Neural progenitor cell (in vitro differentiated cells): ENCODE measurements at regions not wholly inside any gene's neighbourhood (a gene's known extent, or its start where the extent isn't known, plus 50 kb on each side); places are given as distances from the start of the nearest gene placed in this dataset.

Experiments
- DNase-seq: peaks from one replicate; pipeline ENCODE4 v3.0.0-alpha.2; 2016; ENCODE audit warnings: low spot score
- H2AFZ ChIP-seq: fragments of 200-600 bp; sonication (generic); replicated peaks from 2 replicates; pipeline ENCODE4 v1.6.1; 2016; ENCODE audit warnings: antibody characterized with exemption
- H3F3A ChIP-seq: fragments of 200-600 bp; sonication (generic); 2 replicates; pipeline ENCODE4 v1.6.1; 2016; ENCODE audit warnings: antibody characterized with exemption, low read depth
- H3K27ac ChIP-seq: fragments of 200-600 bp; sonication (generic); 2 replicates; pipeline ENCODE4 v1.5.1; 2016; ENCODE audit warnings: mild to moderate bottlenecking
- H3K27me3 ChIP-seq: fragments of 200-600 bp; sonication (generic); 2 replicates; pipeline ENCODE4 v1.6.1; 2016; ENCODE audit warnings: mild to moderate bottlenecking, moderate library complexity
- H3K36me3 ChIP-seq: fragments of 200-600 bp; sonication (generic); 2 replicates; pipeline ENCODE4 v1.5.1; 2016
- H3K4me1 ChIP-seq: fragments of 200-600 bp; sonication (generic); 2 replicates; pipeline ENCODE4 v1.6.1; 2016; ENCODE audit warnings: mixed run types
- H3K4me2 ChIP-seq: fragments of 200-600 bp; sonication (generic); 2 replicates; pipeline ENCODE4 v1.6.1; 2016
- H3K4me3 ChIP-seq: fragments of 200-600 bp; sonication (generic); 2 replicates; pipeline ENCODE4 v1.5.1; 2016
- H3K79me2 ChIP-seq: fragments of 200-600 bp; sonication (generic); 2 replicates; pipeline ENCODE4 v1.6.1; 2016; ENCODE audit warnings: low read depth
- H3K9ac ChIP-seq: fragments of 200-600 bp; sonication (generic); 2 replicates; pipeline ENCODE4 v1.6.1; 2016
- H3K9me3 ChIP-seq: fragments of 200-600 bp; sonication (generic); 2 replicates; pipeline ENCODE4 v1.5.1; 2016; ENCODE audit warnings: low read depth
- H4K20me1 ChIP-seq: fragments of 200-600 bp; sonication (generic); 2 replicates; pipeline ENCODE4 v1.6.1; 2016; ENCODE audit warnings: low read depth
- H3K27ac Mint-ChIP-seq: 3 replicates; pipeline ENCODE4 v1.8.0; 2021; ENCODE audit warnings: mixed read lengths
- H3K27me3 Mint-ChIP-seq: 2 replicates; pipeline ENCODE4 v1.8.0; 2022; ENCODE audit warnings: low read depth, mild to moderate bottlenecking, inconsistent platforms, moderate library complexity, mixed read lengths; ENCODE audit not compliant: insufficient read depth
- H3K36me3 Mint-ChIP-seq: 3 replicates; pipeline ENCODE4 v1.8.0; 2021; ENCODE audit warnings: mixed read lengths
- H3K4me1 Mint-ChIP-seq: 3 replicates; pipeline ENCODE4 v1.8.0; 2021; ENCODE audit warnings: mixed read lengths
- H3K4me3 Mint-ChIP-seq: 3 replicates; pipeline ENCODE4 v1.8.0; 2021; ENCODE audit warnings: mild to moderate bottlenecking, moderate library complexity, mixed read lengths
- H3K9me3 Mint-ChIP-seq: 3 replicates; pipeline ENCODE4 v1.8.0; 2020; ENCODE audit warnings: mixed read lengths
- EZH2 ChIP-seq: fragments of 200-600 bp; sonication (generic); IDR thresholded peaks from 2 replicates; pipeline ENCODE4 v1.6.1; 2017; ENCODE audit warnings: antibody characterized with exemption, mild to moderate bottlenecking, moderate library complexity
- EZH2phosphoT487 ChIP-seq: fragments of 200-600 bp; sonication (generic); IDR thresholded peaks from 2 replicates; pipeline ENCODE4 v1.6.1; 2017; ENCODE audit warnings: antibody characterized with exemption
- TF ChIP-seq, protein P1 (sequence below): fragments of 200-600 bp; sonication (generic); IDR thresholded peaks from 2 replicates; pipeline ENCODE4 v1.5.1; 2017; ENCODE audit warnings: antibody characterized with exemption, mild to moderate bottlenecking

DNA sequence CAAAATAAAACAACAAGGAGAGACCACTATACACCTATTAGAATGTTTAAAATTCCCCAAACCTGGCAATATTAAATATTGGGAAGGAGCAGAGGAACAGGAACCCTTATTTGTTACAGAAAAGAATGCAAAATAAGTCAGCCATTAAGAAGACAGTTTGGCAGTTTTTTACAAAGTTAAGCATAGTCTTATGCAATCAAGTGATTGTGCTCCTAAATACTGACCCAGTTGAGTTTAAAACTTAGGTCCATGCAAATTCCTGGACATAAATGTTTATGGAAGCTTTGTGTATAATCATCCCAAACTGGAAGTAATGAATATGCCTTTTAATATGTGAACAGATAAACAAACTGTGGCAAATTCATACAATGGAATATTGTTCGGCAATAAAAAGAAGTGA, 72.9 kb upstream of the RGS4 start:
- H3K27me3 ChIP-seq: no peaks in the 10 kb centered on the region
- Mint-ChIP-seq H3K36me3 (no peaks in the 10 kb centered on the region), H3K9me3 (no peaks in the 10 kb centered on the region), H3K27ac (no peak overlapping the region), H3K4me3 (no peak overlapping the region), H3K27me3 (no peaks in the 10 kb centered on the region), H3K4me1 (no peaks in the 10 kb centered on the region)
- H3K79me2 ChIP-seq: no peaks in the 10 kb centered on the region
- H3K4me3 ChIP-seq: no peak overlapping the region
- H2AFZ ChIP-seq: no peak overlapping the region
- no peak overlapping the region for H3K9ac ChIP-seq
- no peak for DNase-seq
- H3K4me1 ChIP-seq: no peaks in the 10 kb centered on the region
- H3F3A ChIP-seq: no peaks in the 10 kb centered on the region
- no peak overlapping the region for H3K4me2 ChIP-seq
- no peaks in the 10 kb centered on the region for H4K20me1 ChIP-seq
- H3K36me3 ChIP-seq: no peaks in the 10 kb centered on the region
- H3K27ac ChIP-seq: no peak overlapping the region
- H3K9me3 ChIP-seq: no peaks in the 10 kb centered on the region
- TF ChIP-seq EZH2phosphoT487 (no peak), EZH2 (no peak)
- TF ChIP-seq, protein P1, sequence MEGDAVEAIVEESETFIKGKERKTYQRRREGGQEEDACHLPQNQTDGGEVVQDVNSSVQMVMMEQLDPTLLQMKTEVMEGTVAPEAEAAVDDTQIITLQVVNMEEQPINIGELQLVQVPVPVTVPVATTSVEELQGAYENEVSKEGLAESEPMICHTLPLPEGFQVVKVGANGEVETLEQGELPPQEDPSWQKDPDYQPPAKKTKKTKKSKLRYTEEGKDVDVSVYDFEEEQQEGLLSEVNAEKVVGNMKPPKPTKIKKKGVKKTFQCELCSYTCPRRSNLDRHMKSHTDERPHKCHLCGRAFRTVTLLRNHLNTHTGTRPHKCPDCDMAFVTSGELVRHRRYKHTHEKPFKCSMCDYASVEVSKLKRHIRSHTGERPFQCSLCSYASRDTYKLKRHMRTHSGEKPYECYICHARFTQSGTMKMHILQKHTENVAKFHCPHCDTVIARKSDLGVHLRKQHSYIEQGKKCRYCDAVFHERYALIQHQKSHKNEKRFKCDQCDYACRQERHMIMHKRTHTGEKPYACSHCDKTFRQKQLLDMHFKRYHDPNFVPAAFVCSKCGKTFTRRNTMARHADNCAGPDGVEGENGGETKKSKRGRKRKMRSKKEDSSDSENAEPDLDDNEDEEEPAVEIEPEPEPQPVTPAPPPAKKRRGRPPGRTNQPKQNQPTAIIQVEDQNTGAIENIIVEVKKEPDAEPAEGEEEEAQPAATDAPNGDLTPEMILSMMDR: no peak

DNA sequence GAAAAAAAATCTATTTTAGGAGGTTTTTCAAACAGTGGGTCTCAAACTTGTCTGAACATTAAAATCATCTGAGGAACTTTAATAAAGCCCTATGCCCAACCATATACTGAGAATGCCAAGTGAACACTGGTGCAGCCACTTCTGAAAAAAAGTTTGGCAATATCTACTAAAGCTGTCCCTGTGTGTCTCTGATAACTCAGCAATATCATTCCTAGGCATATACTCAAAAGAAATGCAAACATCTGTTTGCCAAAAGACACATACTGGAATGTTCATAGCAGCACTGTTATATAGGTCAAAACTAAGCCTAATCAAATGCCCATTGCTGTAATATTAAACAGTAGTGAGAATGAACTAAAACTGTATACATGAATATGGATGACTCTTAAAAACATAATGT, 74.2 kb upstream of the RGS4 start:
- Histone ChIP-seq H3K9ac (no peak overlapping the region), H3K79me2 (no peaks in the 10 kb centered on the region), H2AFZ (no peak overlapping the region), H3K27ac (no peak overlapping the region), H3K27me3 (no peaks in the 10 kb centered on the region), H3K9me3 (no peaks in the 10 kb centered on the region), H3K4me2 (no peak overlapping the region), H3K36me3 (no peaks in the 10 kb centered on the region), H3F3A (no peaks in the 10 kb centered on the region), H3K4me1 (no peaks in the 10 kb centered on the region), H3K4me3 (no peak overlapping the region), H4K20me1 (no peaks in the 10 kb centered on the region)
- Mint-ChIP-seq H3K27ac (no peak overlapping the region), H3K4me3 (no peak overlapping the region), H3K4me1 (no peaks in the 10 kb centered on the region), H3K36me3 (no peaks in the 10 kb centered on the region), H3K9me3 (no peaks in the 10 kb centered on the region), H3K27me3 (no peaks in the 10 kb centered on the region)
- no peak for TF ChIP-seq EZH2
- TF ChIP-seq, protein P1: no peak
- no peak for TF ChIP-seq EZH2phosphoT487
- DNase-seq: no peak

DNA sequence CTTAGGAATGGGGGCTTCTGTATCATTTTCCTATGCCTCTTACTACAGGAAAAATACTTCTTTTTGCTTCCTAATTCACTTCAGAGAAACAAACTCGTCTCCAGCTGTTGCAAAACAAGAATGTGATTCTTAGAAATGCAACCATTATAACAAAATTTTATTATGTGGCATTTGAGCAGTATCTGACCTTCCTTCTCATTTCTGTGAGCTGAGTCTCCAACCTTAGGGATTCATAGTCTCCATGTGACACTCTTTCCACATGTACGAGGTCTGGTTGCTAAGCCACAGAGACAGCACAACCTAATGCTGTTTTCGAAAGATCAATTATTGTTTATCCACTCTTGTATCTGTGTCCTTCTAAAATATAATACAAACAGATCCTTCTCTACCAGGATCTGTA, 75.3 kb upstream of the RGS4 start:
- Histone ChIP-seq H3K4me1 (no peaks in the 10 kb centered on the region), H3K79me2 (no peaks in the 10 kb centered on the region), H3K27ac (no peak overlapping the region), H3F3A (no peaks in the 10 kb centered on the region), H4K20me1 (no peaks in the 10 kb centered on the region), H3K9ac (no peak overlapping the region), H3K9me3 (no peaks in the 10 kb centered on the region), H3K36me3 (no peaks in the 10 kb centered on the region), H3K4me3 (no peak overlapping the region), H3K4me2 (no peak overlapping the region), H2AFZ (no peak overlapping the region), H3K27me3 (no peaks in the 10 kb centered on the region)
- no peak for DNase-seq
- H3K36me3 Mint-ChIP-seq: no peaks in the 10 kb centered on the region
- H3K27me3 Mint-ChIP-seq: no peaks in the 10 kb centered on the region
- no peaks in the 10 kb centered on the region for H3K4me1 Mint-ChIP-seq
- H3K9me3 Mint-ChIP-seq: no peaks in the 10 kb centered on the region
- H3K27ac Mint-ChIP-seq: no peak overlapping the region
- no peak overlapping the region for H3K4me3 Mint-ChIP-seq
- TF ChIP-seq EZH2 (no peak), EZH2phosphoT487 (no peak)
- TF ChIP-seq, protein P1: no peak

DNA sequence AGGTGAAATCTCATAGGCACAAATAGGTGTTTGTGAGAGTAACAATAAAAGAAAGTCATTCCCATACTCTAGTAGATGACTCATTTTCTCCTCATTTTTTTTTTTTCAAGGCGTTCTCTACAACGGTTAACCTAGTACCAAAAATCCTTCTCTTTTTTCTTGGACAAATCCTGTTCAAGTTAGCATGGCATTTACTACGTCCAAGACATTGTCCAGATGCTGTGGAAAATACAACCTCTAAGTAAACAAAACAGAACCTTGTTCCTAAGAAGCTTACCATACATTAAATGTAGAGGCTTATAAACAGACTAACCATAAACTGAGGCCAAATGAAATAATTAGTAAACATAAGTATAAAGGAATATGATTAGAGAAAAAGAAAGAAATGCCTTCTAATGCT, 76.2 kb upstream of the RGS4 start:
- H3K27ac ChIP-seq: no peak overlapping the region
- H3F3A ChIP-seq: no peaks in the 10 kb centered on the region
- H3K4me2 ChIP-seq: no peak overlapping the region
- H4K20me1 ChIP-seq: no peaks in the 10 kb centered on the region
- H3K4me1 ChIP-seq: no peaks in the 10 kb centered on the region
- H3K36me3 Mint-ChIP-seq: no peaks in the 10 kb centered on the region
- H3K4me3 ChIP-seq: no peak overlapping the region
- no peak for TF ChIP-seq EZH2phosphoT487
- TF ChIP-seq, protein P1: no peak
- H2AFZ ChIP-seq: no peak overlapping the region
- no peaks in the 10 kb centered on the region for H3K4me1 Mint-ChIP-seq
- H3K79me2 ChIP-seq: no peaks in the 10 kb centered on the region
- no peak overlapping the region for H3K27ac Mint-ChIP-seq
- H3K9me3 ChIP-seq: no peaks in the 10 kb centered on the region
- H3K27me3 ChIP-seq: no peaks in the 10 kb centered on the region
- H3K27me3 Mint-ChIP-seq: no peaks in the 10 kb centered on the region
- H3K36me3 ChIP-seq: no peaks in the 10 kb centered on the region
- H3K4me3 Mint-ChIP-seq: no peak overlapping the region
- DNase-seq: no peak
- no peaks in the 10 kb centered on the region for H3K9me3 Mint-ChIP-seq
- no peak overlapping the region for H3K9ac ChIP-seq
